ENCODE measurements at regions not wholly inside any gene's neighbourhood (a gene's known extent, or its start where the extent isn't known, plus 50 kb on each side); places are given as distances from the start of the nearest gene placed in this dataset.

DNA sequence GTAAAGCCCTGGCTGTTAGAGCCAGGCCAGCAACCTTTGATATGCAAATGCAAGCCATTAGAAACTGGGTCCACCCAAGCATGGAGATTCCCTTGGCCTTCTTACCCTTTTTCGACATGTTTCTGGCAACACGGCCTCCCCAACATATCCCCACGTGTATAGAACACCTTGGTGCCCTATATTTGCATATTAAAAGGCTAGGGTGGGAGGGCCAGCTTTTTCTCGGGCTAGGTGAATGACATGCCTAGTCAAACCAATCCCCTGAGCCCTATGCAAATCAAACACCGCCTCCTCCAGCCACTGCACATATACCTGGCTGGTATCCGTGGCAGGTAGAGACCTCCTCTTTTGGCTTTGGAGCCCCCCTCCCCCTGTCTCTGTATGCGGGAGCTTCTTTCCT lies 55.6 kb upstream of the ZFR start:
- ChIA-PET POLR2A (no interaction called here), CTCF (no interaction called here)
- no peaks in the 10 kb centered on the region for H3K36me3 ChIP-seq (ENCODE audit: control insufficient read depth, insufficient read depth, low read length)
- no peak overlapping the region for H3K27ac ChIP-seq (ENCODE audit: low read length)
- H3K9me3 ChIP-seq (ENCODE audit: control insufficient read depth, insufficient read depth, low read depth, low read length), result no peaks in the 10 kb centered on the region
- peaks cover 4% of the 10 kb centered on the region; the same call in 1 of the 2 replicates for H3K27me3 ChIP-seq (ENCODE audit: control insufficient read depth, insufficient read depth, low read length)
- no peaks in the 10 kb centered on the region for H3K4me1 ChIP-seq (ENCODE audit: control insufficient read depth, insufficient read depth, low read length)
- no TSS peak for BruUV-seq (replicated peaks)
- intact Hi-C loops (cut with micrococcal nuclease; ENCODE audit: unreplicated experiment) (no loop called here), in situ Hi-C loops (cut with HindIII; ENCODE audit: low pct_unique_long_range_greater_than_20kb, low sequenced_read_pairs) (no loop called here)
- no peak for DNase-seq (ENCODE audit: low read depth, low spot score)
- TF ChIP-seq SIN3A (IDR thresholded peaks at IDR 0.05; ENCODE audit: borderline replicate concordance, insufficient read depth, low read depth, low read length) (no peak), TCF7L2 (IDR thresholded peaks at IDR 0.05; ENCODE audit: low read depth, low read length) (no peak), POLR2AphosphoS5 (IDR thresholded peaks at IDR 0.05; ENCODE audit: low read depth, low read length) (no peak)
- TF ChIP-seq, protein P1, sequence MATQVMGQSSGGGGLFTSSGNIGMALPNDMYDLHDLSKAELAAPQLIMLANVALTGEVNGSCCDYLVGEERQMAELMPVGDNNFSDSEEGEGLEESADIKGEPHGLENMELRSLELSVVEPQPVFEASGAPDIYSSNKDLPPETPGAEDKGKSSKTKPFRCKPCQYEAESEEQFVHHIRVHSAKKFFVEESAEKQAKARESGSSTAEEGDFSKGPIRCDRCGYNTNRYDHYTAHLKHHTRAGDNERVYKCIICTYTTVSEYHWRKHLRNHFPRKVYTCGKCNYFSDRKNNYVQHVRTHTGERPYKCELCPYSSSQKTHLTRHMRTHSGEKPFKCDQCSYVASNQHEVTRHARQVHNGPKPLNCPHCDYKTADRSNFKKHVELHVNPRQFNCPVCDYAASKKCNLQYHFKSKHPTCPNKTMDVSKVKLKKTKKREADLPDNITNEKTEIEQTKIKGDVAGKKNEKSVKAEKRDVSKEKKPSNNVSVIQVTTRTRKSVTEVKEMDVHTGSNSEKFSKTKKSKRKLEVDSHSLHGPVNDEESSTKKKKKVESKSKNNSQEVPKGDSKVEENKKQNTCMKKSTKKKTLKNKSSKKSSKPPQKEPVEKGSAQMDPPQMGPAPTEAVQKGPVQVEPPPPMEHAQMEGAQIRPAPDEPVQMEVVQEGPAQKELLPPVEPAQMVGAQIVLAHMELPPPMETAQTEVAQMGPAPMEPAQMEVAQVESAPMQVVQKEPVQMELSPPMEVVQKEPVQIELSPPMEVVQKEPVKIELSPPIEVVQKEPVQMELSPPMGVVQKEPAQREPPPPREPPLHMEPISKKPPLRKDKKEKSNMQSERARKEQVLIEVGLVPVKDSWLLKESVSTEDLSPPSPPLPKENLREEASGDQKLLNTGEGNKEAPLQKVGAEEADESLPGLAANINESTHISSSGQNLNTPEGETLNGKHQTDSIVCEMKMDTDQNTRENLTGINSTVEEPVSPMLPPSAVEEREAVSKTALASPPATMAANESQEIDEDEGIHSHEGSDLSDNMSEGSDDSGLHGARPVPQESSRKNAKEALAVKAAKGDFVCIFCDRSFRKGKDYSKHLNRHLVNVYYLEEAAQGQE (IDR thresholded peaks at IDR 0.05; ENCODE audit: insufficient read depth in 1 of 2, low read depth in 2 of 2, low read length in 1 of 2), result no peak
- TF ChIP-seq, protein P2, sequence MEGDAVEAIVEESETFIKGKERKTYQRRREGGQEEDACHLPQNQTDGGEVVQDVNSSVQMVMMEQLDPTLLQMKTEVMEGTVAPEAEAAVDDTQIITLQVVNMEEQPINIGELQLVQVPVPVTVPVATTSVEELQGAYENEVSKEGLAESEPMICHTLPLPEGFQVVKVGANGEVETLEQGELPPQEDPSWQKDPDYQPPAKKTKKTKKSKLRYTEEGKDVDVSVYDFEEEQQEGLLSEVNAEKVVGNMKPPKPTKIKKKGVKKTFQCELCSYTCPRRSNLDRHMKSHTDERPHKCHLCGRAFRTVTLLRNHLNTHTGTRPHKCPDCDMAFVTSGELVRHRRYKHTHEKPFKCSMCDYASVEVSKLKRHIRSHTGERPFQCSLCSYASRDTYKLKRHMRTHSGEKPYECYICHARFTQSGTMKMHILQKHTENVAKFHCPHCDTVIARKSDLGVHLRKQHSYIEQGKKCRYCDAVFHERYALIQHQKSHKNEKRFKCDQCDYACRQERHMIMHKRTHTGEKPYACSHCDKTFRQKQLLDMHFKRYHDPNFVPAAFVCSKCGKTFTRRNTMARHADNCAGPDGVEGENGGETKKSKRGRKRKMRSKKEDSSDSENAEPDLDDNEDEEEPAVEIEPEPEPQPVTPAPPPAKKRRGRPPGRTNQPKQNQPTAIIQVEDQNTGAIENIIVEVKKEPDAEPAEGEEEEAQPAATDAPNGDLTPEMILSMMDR (IDR thresholded peaks at IDR 0.05), result no peak
- ATAC-seq, result no peak
- no peak overlapping the region for H3K4me3 ChIP-seq (ENCODE audit: low read depth in 2 of 2, low read length in 2 of 2)

DNA sequence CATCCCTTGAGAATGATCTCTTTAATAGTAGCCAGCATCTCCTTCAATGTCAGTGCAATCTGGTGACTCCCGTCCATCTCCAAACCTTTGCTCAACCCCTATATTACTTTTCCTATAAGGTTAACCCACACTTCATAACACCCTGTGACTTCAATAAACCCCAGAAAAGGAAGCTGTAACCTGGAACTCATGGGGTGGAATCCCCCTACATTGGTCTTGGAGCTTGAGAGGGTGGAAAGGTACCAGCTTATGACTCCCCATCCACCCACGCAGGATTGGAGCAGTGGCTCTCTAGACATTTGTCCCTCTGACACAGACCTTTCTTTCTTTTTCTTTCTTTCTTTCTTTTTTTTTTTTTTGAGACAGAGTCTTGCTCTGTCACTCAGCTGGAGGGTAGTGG lies 54.7 kb upstream of the ZFR start:
- POLR2A ChIA-PET, result interaction anchor here (0.5 kb wide), 1 partner anchor 10 kb away, joined by 6 read pairs; no protein-coding TSS in a partner anchor
- no peak for DNase-seq (ENCODE audit: low read depth, low spot score)
- CTCF ChIA-PET, result interaction anchor here (0.6 kb wide), 1 partner anchor 114 kb away, joined by 4 read pairs; no protein-coding TSS in a partner anchor
- Histone ChIP-seq H3K4me1 (ENCODE audit: control insufficient read depth, insufficient read depth, low read length) (no peaks in the 10 kb centered on the region), H3K9me3 (ENCODE audit: control insufficient read depth, insufficient read depth, low read depth, low read length) (no peaks in the 10 kb centered on the region), H3K36me3 (ENCODE audit: control insufficient read depth, insufficient read depth, low read length) (no peaks in the 10 kb centered on the region), H3K27ac (ENCODE audit: low read length) (no peak overlapping the region), H3K27me3 (ENCODE audit: control insufficient read depth, insufficient read depth, low read length) (peaks cover 4% of the 10 kb centered on the region; the same call in 1 of the 2 replicates), H3K4me3 (ENCODE audit: low read depth in 2 of 2, low read length in 2 of 2) (no peak overlapping the region)
- no peak for ATAC-seq
- TF ChIP-seq, protein P2 (IDR thresholded peaks at IDR 0.05), result no peak
- TF ChIP-seq TCF7L2 (IDR thresholded peaks at IDR 0.05; ENCODE audit: low read depth, low read length), result no peak
- in situ Hi-C loops (cut with HindIII; ENCODE audit: low pct_unique_long_range_greater_than_20kb, low sequenced_read_pairs) (no loop called here), intact Hi-C loops (cut with micrococcal nuclease; ENCODE audit: unreplicated experiment) (no loop called here)
- BruUV-seq (replicated peaks), result no TSS peak
